Lower leg skin (tissue), 3 donors: ENCODE measurements at regions not wholly inside any gene's neighbourhood (a gene's known extent, or its start where the extent isn't known, plus 50 kb on each side); places are given as distances from the start of the nearest gene placed in this dataset.

Source experiments
- POLR2A ChIP-seq, 2 donors: fragments of 450-650 bp; IDR thresholded peaks; one replicate each; pipeline ENCODE4 v1.6.1; 2016 to 2017; ENCODE audit warnings: antibody characterized with exemption in 2 of 2, mild to moderate bottlenecking in 1 of 2, moderate library complexity in 1 of 2
- TF ChIP-seq, protein P1 (sequence below), 3 donors: fragments of 450-650 bp; IDR thresholded peaks; one replicate each; pipeline ENCODE4 v1.5.1; 2016; ENCODE audit warnings: antibody characterized with exemption in 3 of 3, mild to moderate bottlenecking in 3 of 3, moderate library complexity in 2 of 3

DNA sequence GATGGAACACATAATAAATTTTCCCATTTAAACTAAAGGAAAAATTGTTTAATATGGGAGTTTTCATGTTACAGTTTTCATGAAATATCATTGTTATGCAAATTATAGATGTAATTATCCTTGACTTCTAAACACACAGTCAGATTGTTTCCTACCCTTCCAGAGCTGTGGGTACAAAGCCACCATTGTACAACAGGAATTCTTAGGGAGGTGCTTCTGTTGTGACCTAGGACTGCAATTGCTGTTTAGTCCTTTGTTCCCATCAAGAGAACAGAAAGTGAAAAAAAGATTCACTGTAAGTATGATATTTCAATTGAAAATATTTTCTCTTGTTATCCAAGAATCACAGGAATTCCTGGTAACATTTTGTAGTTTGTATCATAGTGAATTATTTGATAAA, 455.3 kb upstream of the NAALADL2 start:
- TF ChIP-seq, protein P1, sequence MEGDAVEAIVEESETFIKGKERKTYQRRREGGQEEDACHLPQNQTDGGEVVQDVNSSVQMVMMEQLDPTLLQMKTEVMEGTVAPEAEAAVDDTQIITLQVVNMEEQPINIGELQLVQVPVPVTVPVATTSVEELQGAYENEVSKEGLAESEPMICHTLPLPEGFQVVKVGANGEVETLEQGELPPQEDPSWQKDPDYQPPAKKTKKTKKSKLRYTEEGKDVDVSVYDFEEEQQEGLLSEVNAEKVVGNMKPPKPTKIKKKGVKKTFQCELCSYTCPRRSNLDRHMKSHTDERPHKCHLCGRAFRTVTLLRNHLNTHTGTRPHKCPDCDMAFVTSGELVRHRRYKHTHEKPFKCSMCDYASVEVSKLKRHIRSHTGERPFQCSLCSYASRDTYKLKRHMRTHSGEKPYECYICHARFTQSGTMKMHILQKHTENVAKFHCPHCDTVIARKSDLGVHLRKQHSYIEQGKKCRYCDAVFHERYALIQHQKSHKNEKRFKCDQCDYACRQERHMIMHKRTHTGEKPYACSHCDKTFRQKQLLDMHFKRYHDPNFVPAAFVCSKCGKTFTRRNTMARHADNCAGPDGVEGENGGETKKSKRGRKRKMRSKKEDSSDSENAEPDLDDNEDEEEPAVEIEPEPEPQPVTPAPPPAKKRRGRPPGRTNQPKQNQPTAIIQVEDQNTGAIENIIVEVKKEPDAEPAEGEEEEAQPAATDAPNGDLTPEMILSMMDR (IDR thresholded peaks at IDR 0.05) = no peak
- no peak for TF ChIP-seq POLR2A (IDR thresholded peaks at IDR 0.05)
